ENCODE measurements at regions not wholly inside any gene's neighbourhood (a gene's known extent, or its start where the extent isn't known, plus 50 kb on each side); places are given as distances from the start of the nearest gene placed in this dataset.

- intact Hi-C loops (cut with DNase I): no loop called here
- 53 to 56% methylated on average over 2 of the region's 2 CpGs for WGBS, 2 donors
Observed at GRCh38 chr2:217462121-217462520, 540.7 kb downstream of the TNS1 start.

GRCh38 chr2:217461674-217462073, 541.1 kb downstream of the TNS1 start:
- no peak for TF ChIP-seq CTCF (IDR thresholded peaks at IDR 0.05)
- intact Hi-C loops (cut with DNase I): no loop called here
- WGBS, 2 donors: 79 to 85% methylated on average over 4 of the region's 4 CpGs

More at GRCh38 chr2:217462121-217462520, 540.7 kb downstream of the TNS1 start:
- Histone ChIP-seq H3K4me1 (no peaks in the 10 kb centered on the region), H3K27me3 (no peaks in the 10 kb centered on the region), H3K4me3 (no peak overlapping the region), H3K9me3 (no peaks in the 10 kb centered on the region), H3K27ac (no peak overlapping the region), H3K36me3 (no peaks in the 10 kb centered on the region)
- TF ChIP-seq CTCF (IDR thresholded peaks at IDR 0.05): no peak
- no peak for ATAC-seq
- DNase-seq: no peak

GRCh38 chr2:217459680-217460405, 543.0 kb downstream of the TNS1 start:
- TF ChIP-seq CTCF (IDR thresholded peaks at IDR 0.05): no peak
- no peaks in the 10 kb centered on the region for H3K36me3 ChIP-seq
- no peak overlapping the region for H3K27ac ChIP-seq
- H3K4me3 ChIP-seq: no peak overlapping the region
- DNase-seq: no peak
- 79 to 86% methylated on average over 5 of the region's 5 CpGs for WGBS, 2 donors
- no peaks in the 10 kb centered on the region for H3K9me3 ChIP-seq
- H3K27me3 ChIP-seq: no peaks in the 10 kb centered on the region
- H3K4me1 ChIP-seq: no peaks in the 10 kb centered on the region
- no peak for ATAC-seq
- intact Hi-C loops (cut with DNase I): no loop called here

More at GRCh38 chr2:217461674-217462073, 541.1 kb downstream of the TNS1 start:
- ATAC-seq: no peak
- no peak for DNase-seq
- no peak overlapping the region for H3K4me3 ChIP-seq
- H3K27me3 ChIP-seq: no peaks in the 10 kb centered on the region
- no peak overlapping the region for H3K27ac ChIP-seq
- H3K36me3 ChIP-seq: no peaks in the 10 kb centered on the region
- H3K4me1 ChIP-seq: no peaks in the 10 kb centered on the region
- no peaks in the 10 kb centered on the region for H3K9me3 ChIP-seq

- intact Hi-C loops (cut with DNase I): no loop called here
- DNase-seq (no peak), ATAC-seq (no peak)
- no peaks in the 10 kb centered on the region for H3K27me3 ChIP-seq
- TF ChIP-seq CTCF (IDR thresholded peaks at IDR 0.05): no peak
- H3K4me1 ChIP-seq: no peaks in the 10 kb centered on the region
- 94 to 96% methylated on average over 2 of the region's 2 CpGs for WGBS, 2 donors
- no peaks in the 10 kb centered on the region for H3K9me3 ChIP-seq
- no peaks in the 10 kb centered on the region for H3K36me3 ChIP-seq
- no peak overlapping the region for H3K4me3 ChIP-seq
- H3K27ac ChIP-seq: no peak overlapping the region
Observed at GRCh38 chr2:217459016-217459415, 543.8 kb downstream of the TNS1 start.
